HFF-Myc (cell line): ENCODE measurements at regions not wholly inside any gene's neighbourhood (a gene's known extent, or its start where the extent isn't known, plus 50 kb on each side); places are given as distances from the start of the nearest gene placed in this dataset.

Source experiments
- DNase-seq: peaks from one replicate; pipeline ENCODE4 v3.0.0-alpha.2; 2011; ENCODE audit warnings: low read depth; ENCODE audit errors: extremely low read depth
- H3K4me3 ChIP-seq: replicated peaks from 2 replicates; pipeline ENCODE4 v1.5.1; 2011; ENCODE audit warnings: low read depth, mild to moderate bottlenecking, control low read depth, low read length
- TF ChIP-seq, protein P1 (sequence below): IDR thresholded peaks from 2 replicates; pipeline ENCODE4 v1.5.1; 2012; ENCODE audit warnings: mild to moderate bottlenecking, low read depth, low read length, control low read depth; ENCODE audit errors: missing control alignments

DNA sequence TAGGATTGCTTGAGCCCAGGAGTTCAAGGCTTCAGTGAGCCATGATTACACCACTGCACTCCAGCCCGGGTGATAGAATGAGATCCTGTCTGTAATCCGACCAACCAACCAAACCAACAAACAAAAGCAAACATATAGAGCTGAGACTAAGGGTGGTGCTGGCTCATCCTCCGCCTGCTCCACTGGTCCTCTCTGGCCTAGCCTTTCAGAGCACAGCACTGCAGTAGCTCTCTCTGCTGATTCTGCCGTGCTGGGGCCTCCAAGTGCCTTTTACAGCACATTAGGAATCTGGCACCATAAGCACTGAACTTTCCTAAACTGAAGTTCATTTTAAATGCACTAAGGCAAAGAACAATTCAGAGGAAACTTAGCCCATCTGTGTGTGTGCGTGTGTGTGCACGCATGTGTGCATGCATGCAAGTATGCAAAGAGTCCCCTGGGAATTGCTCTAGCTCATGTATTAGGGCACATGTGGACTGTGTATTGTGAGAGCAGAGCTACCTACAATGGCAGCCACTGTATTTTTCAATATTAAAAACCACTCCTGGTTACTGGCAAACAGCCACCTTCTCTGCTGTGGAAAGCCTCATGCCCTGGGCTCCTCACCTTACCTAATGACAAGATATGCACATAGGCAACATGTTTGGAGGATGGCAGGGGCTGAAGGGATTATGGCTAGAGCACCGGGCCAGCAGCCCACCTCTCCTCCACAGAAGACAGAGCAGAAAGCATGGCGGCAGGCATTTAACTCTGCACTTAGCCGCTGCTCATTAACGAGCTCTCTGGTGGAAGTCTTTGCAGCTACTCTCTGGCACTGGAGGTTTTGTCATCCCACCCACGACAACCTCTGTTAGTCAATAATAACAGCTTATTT is 223.1 kb upstream of the TSHZ3 start:
- TF ChIP-seq, protein P1, sequence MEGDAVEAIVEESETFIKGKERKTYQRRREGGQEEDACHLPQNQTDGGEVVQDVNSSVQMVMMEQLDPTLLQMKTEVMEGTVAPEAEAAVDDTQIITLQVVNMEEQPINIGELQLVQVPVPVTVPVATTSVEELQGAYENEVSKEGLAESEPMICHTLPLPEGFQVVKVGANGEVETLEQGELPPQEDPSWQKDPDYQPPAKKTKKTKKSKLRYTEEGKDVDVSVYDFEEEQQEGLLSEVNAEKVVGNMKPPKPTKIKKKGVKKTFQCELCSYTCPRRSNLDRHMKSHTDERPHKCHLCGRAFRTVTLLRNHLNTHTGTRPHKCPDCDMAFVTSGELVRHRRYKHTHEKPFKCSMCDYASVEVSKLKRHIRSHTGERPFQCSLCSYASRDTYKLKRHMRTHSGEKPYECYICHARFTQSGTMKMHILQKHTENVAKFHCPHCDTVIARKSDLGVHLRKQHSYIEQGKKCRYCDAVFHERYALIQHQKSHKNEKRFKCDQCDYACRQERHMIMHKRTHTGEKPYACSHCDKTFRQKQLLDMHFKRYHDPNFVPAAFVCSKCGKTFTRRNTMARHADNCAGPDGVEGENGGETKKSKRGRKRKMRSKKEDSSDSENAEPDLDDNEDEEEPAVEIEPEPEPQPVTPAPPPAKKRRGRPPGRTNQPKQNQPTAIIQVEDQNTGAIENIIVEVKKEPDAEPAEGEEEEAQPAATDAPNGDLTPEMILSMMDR = no peak
- no peak for DNase-seq
- no peak overlapping the region for H3K4me3 ChIP-seq

DNA sequence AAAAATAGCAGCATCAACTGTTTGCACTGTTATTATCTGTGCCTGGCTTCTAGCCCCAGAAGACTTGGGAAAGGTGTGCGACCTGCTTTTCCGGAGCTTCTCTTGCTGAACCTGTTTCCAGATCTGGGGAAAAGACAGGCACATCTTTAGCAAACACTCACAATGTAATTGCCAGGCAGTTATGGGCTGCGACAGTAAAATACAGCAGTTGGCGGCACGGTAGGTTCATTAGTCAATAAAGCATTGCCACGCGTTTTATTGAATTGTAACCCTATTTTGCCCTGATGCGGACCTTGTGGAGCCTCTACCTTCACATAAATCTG is 223.7 kb upstream of the TSHZ3 start:
- H3K4me3 ChIP-seq = no peak overlapping the region
- TF ChIP-seq, protein P1 = no peak

DNA sequence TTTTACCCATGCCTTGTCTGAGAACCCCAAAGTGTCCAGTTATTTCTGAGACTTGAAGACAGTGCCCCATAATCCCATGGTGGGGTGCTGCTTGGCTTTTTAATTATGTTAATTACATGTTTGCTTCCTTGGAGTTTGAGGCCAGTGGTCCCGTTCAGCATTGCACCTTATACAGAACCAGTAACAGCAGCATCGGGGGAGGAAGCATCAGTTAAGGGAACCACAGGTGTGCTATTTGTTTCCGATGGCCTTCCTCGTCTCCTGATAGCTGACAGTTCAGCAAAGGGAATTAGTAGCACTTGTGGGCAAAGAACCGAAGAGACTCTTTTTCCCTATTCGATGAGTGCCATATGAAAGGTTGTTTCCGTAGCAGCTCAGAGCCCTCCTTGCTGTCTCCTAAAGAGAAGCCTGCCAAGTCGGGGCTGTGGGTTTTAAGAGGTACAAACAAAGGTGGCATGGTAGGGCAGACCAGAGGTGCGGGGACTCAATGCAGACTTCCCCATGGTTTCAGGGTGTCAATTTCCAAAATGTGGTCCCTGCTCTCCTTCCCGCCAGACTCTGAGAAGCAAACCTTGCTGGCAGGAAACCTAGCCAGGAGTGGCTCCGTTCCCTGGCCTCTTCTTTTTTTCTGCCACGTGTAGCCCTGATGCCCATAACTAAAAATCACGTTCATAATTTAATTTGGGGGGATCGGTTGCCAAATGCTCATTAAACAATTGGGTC is 225.2 kb upstream of the TSHZ3 start:
- TF ChIP-seq, protein P1 = no peak
- no peak overlapping the region for H3K4me3 ChIP-seq
- no peak for DNase-seq

More for the DNA sequence above, 223.7 kb upstream of the TSHZ3 start:
- DNase-seq = no peak

DNA sequence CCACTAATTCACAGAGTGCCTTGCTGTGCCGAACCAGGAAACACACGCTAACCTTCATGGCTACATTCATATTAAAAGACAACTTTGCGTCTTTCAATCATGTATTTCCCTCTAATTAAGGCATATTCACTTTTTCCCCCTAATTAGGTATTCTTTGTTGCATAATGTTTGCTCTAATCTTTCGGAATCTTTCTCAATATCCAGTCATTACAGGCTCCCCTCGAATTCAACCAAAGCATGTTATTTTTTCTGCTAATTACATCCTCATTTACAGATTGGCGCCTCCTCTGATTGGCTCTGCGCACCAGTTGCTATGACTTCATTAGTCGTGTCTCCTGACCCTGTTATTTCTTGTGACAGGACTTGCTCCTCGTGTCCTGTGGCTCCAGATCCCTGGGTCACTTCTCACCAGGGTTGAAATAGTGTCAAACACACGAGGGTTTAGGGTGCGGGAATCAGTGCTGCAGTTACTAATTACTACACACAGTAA is 226.7 kb upstream of the TSHZ3 start:
- no peak for DNase-seq
- TF ChIP-seq, protein P1 = no peak

DNA sequence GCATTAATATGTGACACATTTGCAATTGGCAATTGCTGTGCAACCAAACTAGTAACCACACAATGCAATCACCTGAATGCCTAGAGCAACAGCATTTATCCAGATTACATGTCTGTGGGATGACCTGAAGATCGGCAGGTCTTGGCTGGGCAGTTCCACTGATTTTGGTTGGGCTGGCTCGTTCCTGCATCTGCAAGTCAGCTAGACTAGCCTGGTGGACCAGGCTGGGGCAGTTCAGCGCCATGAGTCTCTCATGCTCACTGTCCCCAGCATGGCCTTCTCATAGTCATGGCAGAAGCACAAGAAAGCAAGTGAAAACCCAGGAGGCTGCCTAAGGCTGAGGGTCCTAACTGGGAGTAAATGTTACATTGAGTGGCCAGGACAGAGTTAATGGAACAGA is 229.1 kb upstream of the TSHZ3 start:
- TF ChIP-seq, protein P1 = no peak
- no peak for DNase-seq
- no peak overlapping the region for H3K4me3 ChIP-seq

More for the DNA sequence above, 226.7 kb upstream of the TSHZ3 start:
- no peak overlapping the region for H3K4me3 ChIP-seq

DNA sequence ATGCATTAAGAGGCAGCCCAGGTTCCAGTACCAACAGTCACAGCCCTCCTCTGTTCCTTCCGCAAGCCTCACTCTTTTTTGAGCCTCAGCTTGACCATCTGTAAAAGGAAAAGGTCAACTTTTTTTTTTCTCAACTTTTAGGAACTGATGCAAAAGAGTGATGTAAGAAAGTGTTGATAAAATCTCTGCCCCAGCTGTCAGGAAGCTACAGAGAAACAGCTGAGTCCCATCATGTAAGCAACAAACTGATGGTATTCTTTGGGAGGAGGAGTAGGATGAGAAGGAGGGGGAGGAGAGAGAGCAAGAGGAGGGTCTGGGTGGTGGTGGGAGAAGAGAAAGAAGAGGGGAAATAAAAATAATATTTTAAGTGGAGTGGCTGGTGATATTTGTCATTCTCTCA is 233.9 kb upstream of the TSHZ3 start:
- no peak for DNase-seq
- TF ChIP-seq, protein P1 = no peak
- no peak overlapping the region for H3K4me3 ChIP-seq
